HG02938 (cell line): ENCODE measurements at regions not wholly inside any gene's neighbourhood (a gene's known extent, or its start where the extent isn't known, plus 50 kb on each side); places are given as distances from the start of the nearest gene placed in this dataset.
A peak's percentile ranks its signal among the peaks of the same experiment; 100 is the strongest.
"Not testable (repeated sequence)": the region's sequence is repeated elsewhere in the genome, so short reads cannot be mapped to it uniquely, and the experiment has no call there.

Experiments used
- ATAC-seq: cut with Tn5 transposase; IDR thresholded peaks from one replicate; pipeline ENCODE4 v1.9.1; 2021; ENCODE audit warnings: mild to moderate bottlenecking, moderate library complexity; ENCODE audit not compliant: unreplicated experiment

DNA sequence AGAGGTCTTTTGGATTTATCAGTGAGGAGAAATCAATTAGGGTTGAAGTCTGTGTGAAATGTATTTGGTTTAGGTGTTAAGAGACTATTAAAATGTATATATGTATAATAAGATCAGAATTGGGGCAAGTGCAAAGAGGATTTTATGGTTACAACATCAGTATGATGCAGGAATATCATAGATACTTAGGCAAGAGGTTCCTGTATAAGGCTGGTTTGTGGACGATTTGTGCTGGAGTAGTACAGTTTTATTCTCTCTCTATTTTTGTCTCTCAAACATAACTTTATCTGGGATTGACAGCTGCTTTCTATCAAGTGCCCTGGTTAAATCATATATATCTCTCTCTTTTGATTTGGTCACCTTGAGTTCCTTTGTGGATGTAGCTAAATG, 142.5 kb downstream of the CTH start:
- no peak for ATAC-seq

DNA sequence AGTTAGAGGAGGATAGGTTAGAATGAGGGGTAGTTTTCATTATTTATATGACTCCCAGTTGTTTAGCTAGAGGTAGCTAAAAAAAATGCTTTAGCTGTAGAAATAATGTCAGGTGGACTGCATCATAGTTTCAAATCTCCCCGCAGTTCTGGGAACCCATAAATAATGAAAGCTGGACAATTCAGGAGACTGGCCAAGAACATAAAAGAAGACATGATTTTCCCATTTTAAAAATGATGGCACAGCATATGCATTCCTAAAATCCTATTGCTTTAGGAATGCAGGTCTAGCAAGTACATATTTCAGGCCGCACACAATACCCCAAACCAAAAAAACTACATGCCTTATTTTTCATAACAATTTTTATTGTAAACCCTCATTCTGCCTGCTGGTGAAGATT, 143.3 kb downstream of the CTH start:
- no peak for ATAC-seq

DNA sequence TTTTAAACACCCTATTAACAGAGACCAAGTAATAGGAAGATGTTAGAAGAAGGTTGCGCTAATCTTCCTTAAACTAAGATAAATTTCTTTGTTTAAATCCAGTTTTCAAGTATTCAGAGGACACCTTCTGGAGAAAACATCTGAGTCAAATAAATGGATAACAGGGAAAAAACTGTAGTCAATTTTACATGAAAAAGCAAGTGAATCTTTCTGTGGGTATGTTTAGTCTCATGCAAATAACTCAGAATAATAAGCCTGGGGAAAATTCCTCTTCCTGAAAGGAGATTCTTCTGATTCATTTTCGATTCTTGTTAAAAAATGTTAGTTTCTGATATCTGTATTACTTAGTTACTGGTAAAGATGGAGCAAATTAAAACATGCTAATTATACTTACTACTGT, 145.5 kb downstream of the CTH start:
- ATAC-seq, result no peak

GRCh38 chr1:70567167-70567566, 156.1 kb downstream of the CTH start:
- no peak for ATAC-seq

DNA sequence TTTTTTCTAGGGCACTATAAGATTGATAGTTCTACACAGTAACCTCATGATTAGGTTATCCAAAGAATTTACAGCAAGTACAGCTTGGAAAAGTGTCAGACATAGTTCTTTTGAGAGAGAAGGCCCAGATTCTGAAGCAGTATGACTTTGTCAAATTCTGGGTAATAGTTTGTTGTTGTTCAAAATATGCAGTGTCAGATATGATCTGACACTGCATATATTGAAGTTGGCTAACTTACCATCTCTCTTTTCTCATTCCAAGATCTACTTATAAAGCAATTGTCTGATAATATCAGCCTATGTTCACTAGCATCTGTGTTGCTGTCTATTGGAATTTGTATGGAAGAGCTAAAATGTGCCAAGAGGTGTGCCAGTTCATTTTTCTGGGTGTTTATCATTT, 160.1 kb downstream of the CTH start:
- no peak for ATAC-seq

DNA sequence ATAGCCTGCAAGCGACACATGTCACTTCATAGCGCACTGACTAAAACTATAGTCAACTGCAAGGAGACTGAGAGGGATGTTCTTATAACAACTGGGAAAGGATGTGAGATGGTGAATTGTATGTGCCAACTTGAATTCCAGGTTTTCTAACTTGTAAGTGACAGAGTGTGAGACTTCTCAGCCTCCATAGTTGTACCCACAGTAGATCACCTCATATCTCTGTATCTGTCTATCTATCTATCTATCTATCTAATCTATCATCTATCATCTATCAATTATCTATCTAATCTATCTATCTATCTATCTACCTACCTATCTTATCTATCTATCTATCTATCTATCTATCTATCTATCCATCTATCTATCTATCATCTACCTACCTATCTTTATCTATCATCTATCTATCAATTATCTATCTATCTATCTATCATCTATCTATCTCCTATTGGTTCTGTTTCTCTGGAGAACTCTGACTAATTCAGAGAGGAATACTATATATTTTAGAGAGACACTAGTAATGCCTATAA, 162.3 kb downstream of the CTH start:
- no peak for ATAC-seq

DNA sequence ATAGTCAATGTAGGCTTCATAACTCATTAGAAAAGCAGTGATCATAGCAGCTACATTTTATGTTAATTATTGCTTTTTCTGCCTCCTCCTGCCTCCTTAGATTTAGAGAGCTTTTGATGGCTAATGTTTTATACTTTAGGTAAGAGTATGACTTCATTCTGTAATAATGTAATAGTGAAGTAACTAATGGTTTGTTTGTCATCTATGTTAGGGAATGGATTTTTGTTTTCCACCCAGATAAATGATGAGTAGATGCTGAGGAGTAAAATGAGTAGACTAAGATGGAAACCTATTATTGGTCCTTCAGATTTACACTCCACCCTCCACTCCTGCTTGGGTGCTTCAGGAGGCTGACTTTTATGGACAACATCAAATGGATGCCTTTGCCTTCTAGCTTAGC, 170.6 kb downstream of the CTH start:
- ATAC-seq, result no peak

DNA sequence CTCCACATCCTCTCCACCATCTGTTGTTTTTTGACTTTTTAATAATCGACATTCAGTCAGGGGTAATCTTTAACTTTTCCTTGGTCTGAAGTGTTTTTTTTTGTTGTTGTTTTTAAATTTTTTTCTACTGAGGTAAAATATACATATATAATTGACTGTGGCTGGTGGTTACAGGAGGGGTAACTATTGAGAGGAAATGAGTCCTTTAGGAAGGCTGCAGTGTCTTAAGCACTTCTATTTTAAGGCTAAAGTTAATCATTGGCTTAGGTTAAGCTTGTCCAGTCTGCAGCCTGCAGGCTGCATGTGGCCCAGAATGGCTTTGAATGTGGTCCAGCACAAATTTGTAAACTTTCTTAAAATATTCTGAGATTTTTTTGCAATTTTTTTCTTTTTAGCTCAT, 172.5 kb downstream of the CTH start:
- peak; percentile 90 for ATAC-seq

GRCh38 chr1:70586046-70586445, 175.0 kb downstream of the CTH start:
- no peak for ATAC-seq

- ATAC-seq, result no peak
Observed at GRCh38 chr1:70587872-70588366, 176.9 kb downstream of the CTH start.

DNA sequence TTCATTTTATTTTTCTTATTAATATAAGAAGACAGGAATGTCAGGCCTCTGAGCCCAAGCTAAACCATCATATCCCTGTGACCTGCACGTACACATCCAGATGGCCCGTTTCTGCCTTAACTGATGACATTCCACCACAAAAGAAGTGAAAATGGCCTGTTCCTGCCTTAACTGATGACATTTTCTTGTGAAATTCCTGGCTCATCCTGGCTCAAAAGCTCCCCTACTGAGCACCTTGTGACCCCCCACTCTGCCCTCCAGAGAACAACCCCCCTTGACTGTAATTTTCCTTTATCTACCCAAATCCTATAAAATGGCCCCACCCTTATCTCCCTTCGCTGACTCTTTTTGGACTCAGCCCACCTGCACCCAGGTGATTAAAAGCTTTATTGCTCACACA, 182.5 kb downstream of the CTH start:
- ATAC-seq, result not testable (repeated sequence)

- no peak for ATAC-seq
Observed at GRCh38 chr1:70608815-70609214, 197.7 kb downstream of the CTH start.

DNA sequence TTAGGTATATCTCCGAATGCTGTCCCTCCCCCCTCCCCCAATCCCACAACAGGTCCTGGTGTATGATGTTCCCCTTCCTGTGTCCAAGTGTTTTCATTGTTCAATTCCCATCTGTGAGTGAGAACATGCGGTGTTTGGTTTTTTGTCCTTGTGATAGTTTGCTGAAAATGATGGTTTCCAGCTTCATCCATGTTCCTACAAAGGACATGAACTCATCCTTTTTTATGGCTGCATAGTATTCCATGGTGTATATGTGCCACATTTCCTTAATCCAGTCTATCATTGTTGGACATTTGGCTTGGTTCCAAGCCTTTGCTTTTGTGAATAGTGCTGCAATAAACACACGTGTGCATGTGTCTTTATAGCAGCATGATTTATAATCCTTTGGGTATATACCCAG, 199.1 kb downstream of the CTH start:
- ATAC-seq, result not testable (repeated sequence)

- no peak for ATAC-seq
Observed at GRCh38 chr1:70616946-70617345, 205.9 kb downstream of the CTH start.

- no peak for ATAC-seq
Observed at GRCh38 chr1:70617728-70618127, 206.7 kb downstream of the CTH start.

- no peak for ATAC-seq
Observed at GRCh38 chr1:70627910-70628309, 216.8 kb downstream of the CTH start.

DNA sequence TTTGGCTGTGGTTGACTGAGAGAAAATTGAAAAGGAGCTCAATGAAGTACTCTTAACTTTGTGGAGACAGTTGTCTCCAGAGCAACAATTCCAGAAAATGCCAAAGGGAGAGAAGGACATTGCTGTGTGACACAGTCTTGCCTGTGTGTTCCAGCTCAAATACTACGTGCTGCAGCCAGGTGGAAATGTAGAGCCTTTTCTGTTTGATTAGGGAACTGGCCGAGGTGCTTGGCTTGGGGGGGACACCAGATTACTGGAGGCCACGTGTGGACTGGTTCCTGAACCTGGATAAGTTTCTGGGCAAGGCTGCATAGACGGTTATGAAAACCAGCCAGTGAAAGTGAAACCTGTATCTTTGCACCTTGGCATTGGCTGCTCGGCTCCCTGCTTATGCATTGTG, 217.9 kb downstream of the CTH start:
- ATAC-seq, result no peak

GRCh38 chr1:70633004-70633403, 221.9 kb downstream of the CTH start:
- no peak for ATAC-seq

- no peak for ATAC-seq
Observed at GRCh38 chr1:70635868-70636267, 224.8 kb downstream of the CTH start.

DNA sequence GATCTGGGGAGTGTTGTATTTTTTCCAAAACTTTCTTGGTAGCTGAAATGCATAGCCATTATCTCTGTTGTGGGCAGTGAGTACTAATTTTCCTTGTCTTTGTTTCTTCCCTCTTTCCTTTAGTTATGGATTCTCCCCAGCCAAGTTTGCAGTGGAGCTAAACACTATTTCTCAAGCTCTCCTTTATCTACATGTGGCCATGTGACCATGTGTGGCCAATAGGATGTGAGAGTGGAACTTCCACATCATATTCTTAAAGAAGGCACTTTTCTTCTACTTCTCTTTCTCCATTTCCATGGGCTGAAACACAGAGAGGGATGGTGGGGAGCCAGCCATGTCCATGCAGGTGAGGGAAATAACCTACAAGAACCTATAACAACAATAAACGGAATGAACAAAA, 230.8 kb downstream of the CTH start:
- no peak for ATAC-seq

GRCh38 chr1:70656361-70656760, 245.3 kb downstream of the CTH start:
- ATAC-seq, result no peak

- no peak for ATAC-seq
Observed at GRCh38 chr1:70659891-70660290, 248.8 kb downstream of the CTH start.

GRCh38 chr1:70666381-70667140, 255.5 kb downstream of the CTH start:
- ATAC-seq, result no peak
